HG03280 (cell line): ENCODE measurements at regions not wholly inside any gene's neighbourhood (a gene's known extent, or its start where the extent isn't known, plus 50 kb on each side); places are given as distances from the start of the nearest gene placed in this dataset.
A peak's percentile ranks its signal among the peaks of the same experiment; 100 is the strongest.

Experiments used
- ATAC-seq: cut with Tn5 transposase; IDR thresholded peaks from one replicate; pipeline ENCODE4 v1.9.1; 2021; ENCODE audit warnings: mild to moderate bottlenecking, moderate library complexity; ENCODE audit not compliant: unreplicated experiment

DNA sequence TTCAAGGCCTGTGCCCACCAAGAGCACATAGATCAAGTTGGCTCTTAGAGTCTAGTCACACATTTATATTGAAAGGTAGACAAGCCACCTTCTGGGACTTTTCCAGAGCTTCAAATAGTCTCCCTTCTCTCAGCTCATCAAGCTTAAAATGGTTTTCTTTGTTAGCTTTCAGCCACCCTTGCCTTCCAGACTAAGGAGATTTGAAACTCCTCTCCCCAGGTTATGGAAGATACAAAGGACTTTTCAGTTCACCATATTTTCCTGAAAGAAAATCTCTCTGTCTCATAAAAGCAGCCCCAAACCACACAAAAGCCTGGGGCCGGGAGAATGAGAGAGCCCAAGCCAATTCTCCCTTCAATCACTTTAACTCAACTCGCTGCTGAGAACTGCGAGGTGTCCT lies 134.1 kb downstream of the ZC3H11B start:
- ATAC-seq, result no peak

DNA sequence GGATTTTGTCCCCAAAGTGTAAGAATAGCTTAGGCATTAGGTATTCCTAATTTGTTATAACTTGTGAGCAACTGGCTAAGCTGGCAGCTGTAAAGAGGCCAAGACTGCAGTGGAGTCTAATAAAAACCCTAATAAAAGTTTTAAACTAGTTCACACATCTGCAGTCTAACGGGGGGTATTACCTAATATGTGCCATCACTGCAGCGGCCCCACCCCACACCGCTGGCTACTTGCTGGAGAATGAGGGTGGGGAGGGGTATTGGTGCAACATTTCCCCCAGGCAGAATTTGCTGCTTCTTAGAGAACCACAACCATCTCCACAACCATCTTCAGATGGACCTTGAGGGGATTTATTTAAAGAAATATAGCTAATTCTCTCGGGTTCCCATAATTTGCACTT lies 135.0 kb downstream of the ZC3H11B start:
- no peak for ATAC-seq

DNA sequence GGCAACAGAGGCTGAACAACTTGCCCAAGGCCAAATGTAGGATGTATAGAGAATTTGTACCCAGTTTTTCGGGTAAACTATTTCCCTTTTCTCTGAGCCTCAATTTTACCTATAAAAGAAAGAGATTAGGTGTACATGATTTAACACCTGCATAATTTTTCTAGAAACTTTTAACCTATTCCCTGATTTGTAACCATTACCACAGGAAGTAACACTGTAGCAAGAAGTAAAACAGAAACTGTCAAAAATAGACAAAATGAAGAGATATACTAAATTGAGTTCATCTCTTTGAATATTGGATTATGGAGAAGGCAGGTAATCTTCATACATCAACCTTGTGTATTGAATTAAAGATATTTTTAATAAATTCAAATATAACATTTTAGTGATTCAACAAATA lies 136.2 kb downstream of the ZC3H11B start:
- peak; percentile 18 for ATAC-seq

DNA sequence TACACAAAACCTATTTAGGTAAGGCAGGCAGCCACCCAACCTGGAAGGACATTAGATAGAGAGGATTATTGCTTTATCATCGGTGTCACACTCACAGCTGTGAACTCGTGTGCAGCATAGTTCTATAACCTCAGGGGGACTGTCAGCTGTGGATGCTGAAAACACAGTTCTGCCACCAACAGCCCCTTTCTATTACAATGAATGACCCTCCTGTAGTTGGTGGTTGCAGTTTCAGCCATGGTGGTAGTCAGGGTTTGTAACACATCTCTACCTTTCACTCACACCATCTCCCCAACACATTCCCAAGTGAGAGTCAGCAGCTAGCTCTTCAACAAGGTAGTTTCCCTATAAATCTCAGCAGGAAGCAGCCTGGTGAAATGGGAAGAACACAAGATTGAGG lies 136.8 kb downstream of the ZC3H11B start:
- ATAC-seq, result peak; percentile 72

DNA sequence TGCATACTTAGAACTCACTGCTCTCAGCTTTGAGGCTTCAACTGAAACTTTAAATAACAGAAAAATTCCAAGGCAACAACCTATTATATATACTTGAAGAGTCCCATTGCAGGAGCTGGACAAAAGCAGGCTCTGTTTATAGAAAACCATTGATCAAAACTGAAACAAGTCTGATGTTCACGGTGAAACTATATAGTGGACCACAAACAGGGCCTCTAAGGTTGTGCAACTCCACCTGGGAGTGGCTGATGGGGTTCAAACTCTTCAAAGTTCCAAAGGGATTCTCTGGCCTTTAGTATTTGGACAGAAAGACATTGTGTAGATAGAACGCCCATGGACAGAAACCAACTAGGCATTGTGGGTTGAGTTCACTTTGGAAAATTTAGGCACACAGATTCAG lies 140.3 kb downstream of the ZC3H11B start:
- ATAC-seq, result peak; percentile 40

DNA sequence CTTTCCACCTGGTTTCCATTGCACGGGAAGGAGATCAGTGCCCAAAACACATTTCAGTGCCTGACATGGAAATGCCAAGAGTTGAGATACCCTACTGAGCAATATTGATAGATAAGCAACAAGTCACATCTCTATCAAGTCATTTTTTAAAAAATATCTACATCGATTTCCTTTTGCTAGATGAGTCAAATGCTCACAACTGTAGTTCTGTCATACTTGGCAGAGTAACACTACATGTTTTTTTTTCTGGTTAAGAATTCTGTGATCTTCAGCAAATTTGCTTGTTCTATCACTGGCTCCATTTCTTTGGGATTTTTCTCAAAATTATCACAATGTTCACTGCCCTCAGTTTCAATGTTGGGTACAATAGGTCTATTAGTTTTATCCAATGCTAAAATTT lies 145.4 kb downstream of the ZC3H11B start:
- ATAC-seq, result no peak

DNA sequence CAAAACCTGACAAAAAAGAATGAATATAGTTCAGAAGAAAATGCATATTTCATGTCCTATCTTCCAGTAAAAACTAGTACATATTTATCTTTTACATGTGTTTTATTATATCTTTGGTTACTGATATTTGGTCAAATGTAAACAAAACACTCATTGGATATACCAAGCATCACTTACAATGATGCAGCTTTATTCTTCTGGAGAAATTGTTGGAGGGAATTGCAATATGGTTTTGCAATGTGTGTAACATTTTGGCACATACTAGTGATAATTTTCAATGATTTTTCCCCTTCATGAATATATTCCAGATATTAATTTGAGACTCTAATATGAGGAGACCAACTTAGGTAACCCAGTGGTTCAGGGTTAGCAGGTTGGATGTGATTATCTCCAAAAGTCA lies 146.1 kb downstream of the ZC3H11B start:
- ATAC-seq, result no peak

DNA sequence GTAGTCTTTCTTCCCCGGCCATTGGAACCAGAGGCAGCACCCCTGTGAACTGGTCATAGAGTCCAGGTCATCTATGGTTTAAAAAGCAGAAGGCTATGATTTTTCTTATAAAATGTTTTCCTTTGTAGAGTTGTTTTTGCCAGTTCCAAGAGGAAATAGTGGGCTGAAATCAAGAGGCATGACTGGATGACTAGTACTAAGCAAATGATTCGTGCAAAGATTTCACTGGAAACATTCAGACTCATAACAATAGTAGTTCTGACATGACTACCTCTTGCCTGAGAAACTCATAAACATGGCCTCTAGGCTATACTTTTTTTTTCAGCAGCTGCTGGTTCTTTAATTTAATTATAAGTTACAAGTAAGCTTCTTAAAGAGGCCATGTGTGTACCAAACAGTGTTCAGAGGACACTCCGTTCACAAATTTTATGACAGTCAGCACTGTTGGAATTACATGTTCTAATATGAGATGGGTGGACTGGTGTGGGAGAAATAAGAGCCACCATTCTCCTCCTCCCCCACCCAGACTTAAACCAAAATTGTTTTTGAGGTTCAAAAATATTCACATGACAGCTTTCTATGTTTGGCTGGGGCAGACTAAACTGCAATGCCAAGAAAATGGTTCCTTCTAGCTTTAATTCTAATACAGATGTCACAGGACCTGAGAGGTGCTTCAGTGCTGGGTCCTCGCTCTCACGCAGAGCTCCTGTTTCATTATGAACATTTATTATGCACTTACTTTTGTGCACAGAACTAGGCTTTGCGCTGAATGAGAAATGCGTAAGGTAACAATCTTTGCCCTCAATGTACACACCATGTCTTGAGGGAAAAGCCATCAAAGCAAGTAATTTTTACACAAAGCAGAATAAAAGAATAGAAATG lies 147.5 kb downstream of the ZC3H11B start:
- ATAC-seq, result peak; percentile 52

DNA sequence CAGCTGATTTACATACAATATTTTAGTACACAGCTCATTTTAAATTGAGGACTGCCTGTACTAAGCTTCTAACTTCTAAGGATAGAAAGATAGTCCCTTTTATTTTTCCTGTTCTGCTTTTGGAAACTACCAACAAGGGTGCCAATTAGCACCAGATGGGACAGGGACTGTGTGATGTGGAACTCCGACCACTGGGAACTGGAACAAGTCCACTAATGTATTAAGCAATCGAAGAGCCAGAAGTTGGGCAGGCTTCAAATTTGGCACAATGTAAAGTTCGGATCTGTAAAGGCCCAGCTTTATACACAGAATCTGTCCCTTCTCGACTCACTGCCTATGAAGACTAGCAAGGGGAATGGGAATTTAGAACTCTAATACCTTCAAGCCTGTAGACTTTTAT lies 149.3 kb downstream of the ZC3H11B start:
- ATAC-seq, result no peak

DNA sequence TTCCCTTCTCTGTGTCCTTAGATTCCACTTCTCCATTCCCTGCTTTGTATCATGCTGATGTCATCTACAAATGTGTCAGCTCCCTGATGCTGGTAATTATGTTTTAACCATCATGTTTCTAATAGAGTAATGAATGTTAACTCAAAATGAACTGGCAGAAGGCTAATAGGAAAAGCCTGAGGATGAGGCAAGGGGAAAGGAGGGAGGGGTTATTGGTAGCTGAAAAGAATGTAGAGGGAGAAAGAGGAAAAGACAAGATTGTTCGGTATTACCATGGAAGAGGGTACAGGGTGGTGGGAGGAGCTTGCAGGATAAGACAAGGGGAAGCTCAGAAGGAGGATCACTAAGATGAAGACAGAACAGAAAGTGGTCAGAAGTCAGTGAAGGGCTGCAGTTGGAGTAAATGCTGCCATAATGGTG lies 150.9 kb downstream of the ZC3H11B start:
- ATAC-seq, result no peak

DNA sequence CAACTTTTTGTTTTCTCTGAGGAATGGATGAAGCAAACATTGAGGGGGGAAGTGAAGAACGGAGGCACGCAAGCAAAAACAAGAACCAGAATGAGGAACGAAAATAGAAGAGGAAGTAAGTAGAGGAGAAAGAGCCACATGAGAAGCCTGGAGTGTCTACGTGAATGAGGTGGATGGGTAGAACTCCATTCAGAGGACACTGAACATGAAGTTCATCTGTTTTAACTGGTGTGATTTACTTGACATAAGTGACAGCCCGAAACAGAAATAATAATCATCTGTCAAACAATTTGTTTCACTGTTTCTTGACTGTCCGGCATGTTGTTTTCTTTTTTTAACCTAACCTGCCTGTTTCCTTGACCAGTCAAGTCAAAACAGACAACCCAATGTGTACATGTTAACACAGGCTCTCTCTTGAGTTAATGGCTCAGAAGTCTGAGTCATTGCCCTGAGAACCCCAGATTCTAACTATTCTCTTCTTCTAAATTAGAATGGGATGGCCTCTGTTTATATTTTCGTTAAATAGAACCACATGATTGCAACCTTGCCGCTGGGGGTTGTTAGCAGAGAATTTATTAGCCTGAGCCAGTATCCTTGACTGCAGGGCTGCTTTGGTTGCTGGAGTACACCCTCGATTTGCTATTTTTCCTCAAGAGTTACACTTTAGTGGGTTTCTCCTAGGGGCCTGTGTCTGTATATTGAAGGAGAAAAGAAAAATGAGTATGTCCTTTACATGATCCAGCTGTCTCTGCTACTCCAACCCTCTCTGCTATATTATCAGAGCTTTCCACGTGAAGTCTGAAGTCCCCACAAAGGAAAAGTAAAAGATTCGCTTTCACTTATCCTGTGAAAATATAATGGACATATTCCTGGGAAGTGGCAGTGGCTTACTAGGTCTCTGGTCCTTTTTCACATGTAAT lies 151.7 kb downstream of the ZC3H11B start:
- peak; percentile 75 for ATAC-seq

DNA sequence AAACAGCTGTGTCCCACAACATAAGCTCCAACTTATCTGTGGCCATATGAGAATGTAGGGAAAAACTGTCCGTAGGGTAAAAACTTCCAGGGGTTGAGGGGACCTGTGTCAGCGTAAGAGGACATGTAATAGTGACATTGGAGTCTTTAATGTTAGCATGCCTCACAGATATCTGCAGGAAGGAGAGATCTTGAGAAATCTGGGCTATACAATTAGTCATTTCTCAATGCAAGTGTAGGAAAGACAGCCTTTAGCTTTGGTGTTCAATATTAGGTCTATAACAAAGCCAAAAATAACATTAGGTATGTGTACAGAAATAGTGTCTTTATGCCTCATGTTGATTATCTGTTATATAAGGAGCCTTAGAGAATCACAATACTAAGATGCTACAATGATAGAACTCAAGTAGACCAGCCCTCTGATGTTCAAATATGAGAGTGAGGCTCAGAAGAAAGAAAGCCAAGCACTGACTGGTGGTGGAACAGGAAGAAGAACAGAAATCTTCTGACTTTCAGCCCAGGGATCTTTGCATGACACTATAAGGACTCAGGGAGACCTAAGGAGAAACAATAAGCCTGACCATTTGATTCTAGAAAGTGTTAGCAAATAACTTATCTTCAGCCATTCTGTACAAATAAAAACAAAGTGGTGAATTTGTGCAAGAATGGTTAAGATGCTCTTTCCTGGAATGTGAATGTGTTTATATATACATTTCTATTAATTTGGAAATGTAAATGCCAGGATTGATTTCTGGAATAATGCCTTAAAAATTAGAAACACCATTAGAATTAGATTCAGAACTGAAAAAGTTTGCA lies 152.6 kb downstream of the ZC3H11B start:
- no peak for ATAC-seq

DNA sequence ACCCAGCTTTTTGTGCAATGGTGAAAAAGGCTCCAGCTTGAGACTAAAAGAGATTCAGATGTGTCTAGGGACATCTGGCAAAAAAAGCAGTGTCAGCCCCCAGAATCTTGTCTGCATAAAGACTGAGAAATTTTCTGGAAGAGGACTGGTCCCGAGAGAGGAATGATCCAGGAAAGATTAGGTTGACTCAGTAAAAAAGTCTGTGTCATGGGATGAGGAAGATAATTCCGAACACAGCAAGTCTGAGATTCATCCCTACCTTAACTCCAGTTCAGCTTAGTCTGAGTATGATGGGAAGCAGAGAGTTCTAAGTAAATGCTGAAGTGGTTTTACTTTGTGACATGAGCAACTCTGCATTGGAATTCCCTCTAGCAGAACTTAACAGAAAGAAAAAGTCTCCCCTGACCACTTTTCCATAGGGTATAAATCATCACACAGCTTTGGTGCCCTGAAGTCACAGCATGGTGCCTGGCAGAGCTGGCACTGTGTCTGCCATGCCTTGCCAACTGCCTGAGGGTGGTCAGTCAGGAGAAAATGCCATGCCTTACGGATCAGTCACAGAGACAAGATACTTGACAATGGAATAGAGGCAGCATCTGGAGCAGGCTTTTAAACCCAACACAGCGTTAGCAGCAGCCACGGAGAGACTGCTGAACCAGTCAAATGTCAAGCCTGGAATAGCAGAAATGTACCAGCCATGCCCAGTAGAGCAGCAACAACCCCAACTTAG lies 153.4 kb downstream of the ZC3H11B start:
- no peak for ATAC-seq

DNA sequence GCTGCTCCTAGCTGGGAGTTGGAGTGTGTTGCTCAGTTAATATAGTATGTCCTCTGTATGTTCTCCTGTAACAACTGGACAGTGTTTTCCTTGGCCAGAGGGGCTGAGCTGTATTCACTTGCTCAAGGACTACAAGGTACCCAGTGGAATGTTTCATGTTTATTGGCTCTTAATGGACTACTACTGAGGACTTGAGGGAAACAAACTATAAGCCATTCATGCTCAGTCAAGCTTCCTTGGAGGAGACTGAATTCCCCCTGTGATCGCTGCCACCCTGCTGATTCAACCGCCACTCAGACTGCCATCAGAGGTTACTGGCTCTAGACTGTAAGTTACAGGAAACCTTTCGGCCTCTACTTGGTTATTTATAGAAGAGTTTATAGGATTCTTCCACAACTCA lies 166.6 kb downstream of the ZC3H11B start:
- ATAC-seq, result no peak

DNA sequence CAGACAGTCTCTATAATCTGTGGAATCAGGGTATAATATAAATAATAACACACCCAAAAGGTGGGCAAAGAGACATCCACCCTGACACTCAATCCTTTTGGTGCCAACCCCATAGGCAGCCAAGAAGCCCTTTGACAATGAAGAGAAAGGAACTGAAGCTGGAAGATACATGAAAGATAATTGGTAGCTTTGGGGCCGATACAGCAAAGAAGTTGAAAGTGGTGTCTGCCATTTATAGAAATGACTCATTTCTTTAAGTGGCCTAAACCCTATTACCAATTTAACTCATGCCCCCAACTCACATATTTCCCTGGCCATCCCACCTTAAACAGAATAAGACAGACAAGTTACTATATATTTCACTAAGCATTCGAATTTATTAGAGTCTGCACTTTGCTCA lies 167.0 kb downstream of the ZC3H11B start:
- ATAC-seq, result no peak

DNA sequence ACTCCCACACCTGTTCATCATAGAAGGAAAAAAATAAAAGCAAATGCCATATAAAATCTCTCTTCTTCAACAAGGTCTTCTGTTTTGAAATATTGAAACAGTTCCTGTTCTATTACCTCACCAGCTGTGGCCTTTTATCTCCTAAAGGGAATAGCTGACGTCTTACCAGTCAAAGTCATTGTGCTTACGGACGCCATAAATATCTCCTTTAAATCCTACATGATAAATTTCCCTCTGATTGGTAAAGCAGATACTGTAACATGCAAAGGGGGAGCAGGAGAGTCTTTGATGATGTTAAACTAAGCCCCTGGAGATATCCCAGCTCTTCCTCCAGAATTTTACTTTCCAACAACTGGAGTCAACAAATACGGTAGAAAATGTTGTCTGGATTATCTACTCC lies 168.4 kb downstream of the ZC3H11B start:
- ATAC-seq, result no peak

DNA sequence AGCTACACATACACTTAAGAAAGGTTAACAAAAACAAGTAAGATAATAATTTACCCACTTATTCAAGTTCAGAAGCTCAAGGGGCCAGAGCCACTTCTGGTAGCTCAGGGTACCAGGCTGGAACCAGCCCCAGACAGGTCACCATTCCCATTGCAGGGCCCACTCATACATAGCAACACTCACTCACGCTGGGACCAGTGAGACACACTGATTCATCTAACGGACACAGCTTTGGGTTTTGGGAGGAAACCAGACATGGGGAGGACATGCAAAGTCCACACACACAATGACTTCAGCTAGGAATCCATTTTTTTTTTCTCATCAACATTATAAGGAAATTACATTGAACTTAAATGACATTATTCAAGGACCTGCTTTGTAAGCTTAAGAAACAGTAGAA lies 169.1 kb downstream of the ZC3H11B start:
- no peak for ATAC-seq

DNA sequence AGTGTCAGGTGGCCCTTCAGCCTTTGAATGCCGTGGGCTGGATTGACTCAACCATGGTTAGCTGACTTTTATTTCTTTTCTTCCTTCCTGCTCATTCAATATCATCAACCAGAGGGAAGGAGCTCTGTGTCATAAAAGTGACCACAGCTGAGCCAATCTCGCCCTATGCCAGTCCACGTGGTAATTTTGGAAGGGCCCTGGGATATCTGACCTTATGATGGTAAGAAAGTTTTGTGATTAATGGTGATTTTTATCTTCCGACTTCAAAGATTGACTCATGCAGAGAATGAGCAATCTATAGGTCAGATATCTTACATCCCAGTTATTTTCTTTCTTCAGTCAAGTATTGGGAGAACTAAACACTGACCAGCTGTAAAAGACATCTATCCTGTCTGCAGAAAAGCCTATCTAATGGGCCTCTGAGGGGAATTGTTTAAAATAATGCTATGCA lies 170.3 kb downstream of the ZC3H11B start:
- no peak for ATAC-seq

DNA sequence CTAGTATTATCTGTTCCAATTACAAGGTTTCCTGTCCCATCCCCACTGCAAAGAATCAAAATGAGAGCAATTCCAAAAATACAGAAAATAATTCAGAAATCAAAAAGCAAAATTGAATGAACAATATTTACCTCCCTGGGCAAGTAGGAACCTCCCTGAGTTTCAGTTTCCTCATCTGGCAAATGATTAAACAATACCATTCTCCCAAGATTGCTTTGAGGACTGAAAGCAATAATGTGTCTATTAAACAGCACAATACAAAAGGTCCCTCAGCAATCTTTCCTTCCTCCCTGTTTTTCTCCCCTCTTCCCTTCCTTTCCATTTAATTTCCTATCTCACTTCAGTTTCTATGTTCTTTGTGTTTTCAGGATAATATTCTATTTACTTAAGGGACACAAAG lies 171.0 kb downstream of the ZC3H11B start:
- ATAC-seq, result no peak

DNA sequence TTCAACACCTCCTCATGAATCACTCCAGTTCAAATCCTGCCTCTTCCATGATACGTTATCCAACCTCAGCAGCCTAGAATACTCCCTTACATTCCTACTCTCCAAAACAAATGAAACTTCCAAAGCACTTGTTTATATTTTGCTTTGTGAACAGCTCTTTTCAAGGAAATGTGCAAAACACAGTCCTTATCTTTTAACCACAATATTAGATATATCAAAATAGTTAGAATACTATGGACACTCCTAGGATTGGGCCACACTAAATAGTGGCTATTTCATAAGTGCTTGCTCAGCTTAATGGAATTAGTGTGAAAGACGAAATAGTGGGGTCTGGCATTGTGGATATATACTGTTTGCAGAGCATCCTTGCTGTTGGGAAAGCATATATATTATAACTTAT lies 173.5 kb downstream of the ZC3H11B start:
- no peak for ATAC-seq
